HG03460 (cell line): ENCODE measurements at regions not wholly inside any gene's neighbourhood (a gene's known extent, or its start where the extent isn't known, plus 50 kb on each side); places are given as distances from the start of the nearest gene placed in this dataset.

Source experiments
- ATAC-seq: cut with Tn5 transposase; IDR thresholded peaks from one replicate; pipeline ENCODE4 v1.9.1; 2021; ENCODE audit not compliant: unreplicated experiment

DNA sequence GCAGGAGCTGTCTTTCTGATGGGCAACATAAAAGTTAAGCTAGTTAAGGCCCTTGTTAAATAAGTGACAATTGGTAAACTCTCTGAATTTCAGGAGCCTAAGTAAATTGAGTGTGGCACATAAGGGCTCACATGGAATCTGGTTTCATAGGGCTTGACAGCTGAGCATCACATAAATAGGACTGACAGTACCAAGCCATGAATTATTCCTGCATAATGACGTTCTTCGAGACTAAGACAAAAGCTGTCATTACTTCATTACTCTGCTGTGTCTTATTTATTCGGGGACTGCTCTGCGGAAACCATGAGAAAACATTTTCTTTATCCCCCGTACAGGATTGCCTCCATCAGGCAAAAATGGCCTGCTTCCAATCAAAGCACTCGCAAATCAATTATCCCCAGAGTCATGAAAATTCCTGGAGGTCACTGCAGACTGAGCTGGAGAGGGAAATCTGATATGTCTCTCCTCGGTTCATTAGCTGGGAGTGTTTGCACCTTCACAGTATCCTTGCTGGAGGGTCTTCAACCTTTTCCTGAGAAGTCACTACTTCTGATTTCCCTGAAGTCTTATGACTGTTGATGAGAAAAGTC, 311.4 kb downstream of the CDH26 start:
- ATAC-seq: no peak

DNA sequence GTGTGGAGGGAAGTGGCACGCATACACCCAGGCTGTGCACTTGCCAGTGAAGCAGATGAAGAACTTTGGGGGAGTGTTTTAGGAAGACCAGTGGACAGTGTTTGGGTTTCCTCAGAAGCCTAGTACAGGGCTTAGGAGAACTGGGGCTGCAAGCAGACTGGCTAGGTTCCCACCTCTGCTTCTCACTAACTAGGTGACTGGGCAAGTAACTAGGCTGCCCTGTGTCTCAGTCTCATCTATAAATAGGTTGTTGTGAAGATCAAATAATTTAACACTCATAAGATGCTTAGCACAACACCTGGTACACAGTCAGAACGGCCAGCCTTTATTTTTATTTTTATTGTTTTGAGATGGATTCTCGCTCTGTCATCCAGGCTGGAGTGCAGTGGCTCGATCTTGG, 312.1 kb downstream of the CDH26 start:
- no peak for ATAC-seq

DNA sequence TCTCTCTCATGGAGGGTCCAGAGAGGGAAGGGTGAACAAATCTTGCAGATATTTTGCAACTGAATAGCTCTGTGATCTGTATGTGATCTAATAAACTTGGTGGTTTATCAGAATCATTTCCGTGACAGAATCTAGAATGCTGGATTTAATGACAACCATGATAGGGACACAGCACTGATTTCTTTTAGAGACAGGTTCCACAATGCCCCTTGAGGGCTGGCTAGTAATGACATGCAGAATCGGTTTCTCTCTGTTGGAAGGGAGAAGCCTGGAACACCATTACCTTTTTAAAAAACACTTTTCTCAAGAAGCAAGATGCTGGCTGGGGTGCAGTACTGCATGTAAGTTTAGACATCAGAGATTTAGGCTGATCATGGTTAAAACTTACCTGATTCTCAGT, 313.4 kb downstream of the CDH26 start:
- no peak for ATAC-seq

DNA sequence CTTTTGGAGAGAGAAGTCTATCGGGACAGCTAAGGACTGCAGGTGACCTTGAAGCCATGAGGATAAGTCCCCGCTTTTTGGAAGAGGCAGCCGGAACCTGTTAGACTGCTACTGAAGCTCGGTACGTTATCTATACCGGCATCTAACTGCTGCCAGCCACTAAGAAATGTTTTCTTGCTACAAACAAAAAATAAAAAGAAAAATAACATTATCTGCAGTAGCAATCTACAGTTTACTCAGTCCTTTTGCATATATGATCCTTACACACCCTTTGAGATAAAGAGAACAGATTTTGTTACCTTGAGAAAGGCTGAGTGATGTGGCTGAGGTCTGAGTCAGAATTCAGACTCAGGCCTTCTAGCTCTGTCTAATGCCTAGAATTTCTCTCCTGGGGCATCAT, 314.6 kb downstream of the CDH26 start:
- ATAC-seq: no peak

DNA sequence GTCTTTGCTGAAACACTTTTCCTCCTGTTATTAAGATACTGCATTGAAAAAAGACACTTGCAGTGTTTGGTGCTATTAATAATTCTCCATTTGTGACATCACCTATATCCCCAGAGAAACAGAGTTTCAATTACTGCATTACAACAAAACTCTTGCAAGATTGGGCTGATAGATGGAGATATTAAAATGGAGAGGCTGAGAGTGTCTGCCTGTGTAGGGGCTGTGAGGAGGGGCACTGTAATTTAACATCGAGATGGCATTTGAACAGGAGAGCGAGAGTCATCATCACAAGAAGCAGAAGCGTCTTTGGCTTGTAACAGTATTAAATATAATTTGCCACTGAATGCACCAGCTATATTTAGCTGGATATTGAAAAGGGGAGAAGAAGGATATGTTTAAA, 316.5 kb downstream of the CDH26 start:
- ATAC-seq: no peak

DNA sequence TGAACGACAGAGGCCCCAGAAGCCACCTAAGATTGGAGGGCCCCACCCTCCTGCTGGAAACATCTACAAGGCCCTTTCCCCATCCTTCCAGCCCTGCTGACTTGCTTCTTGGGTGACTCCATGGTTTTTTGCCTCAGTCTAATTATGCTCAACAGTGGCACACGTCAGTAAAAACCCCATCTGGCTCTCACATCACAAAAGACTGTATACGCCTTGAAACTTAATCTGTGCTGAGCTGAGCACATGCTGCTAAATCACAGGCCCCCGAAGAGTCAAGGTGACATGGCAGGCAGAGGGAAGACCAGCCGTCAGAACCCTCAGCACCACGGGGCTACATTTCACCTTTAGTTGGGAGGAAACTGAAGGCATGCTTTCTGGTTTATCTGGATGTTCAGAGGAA, 323.1 kb downstream of the CDH26 start:
- no peak for ATAC-seq

DNA sequence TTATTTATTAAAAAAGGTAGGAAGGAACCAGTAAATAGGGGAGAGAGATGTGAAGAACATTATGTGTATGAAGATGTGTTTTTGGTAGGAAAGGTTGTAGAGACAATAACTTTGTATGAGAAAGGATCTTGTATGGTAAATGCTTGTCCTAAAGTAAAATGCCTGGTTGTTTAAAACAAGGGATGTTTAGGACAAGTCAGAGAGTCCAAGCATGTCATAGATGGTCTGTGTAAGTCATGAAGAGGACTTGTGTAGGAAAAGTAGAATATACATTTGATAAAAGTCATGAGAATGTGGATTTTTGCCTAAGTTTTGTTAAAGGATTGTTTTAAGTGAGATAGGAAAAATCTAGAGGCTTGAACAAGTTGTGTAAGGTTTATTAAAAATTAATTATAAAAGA, 325.1 kb downstream of the CDH26 start:
- ATAC-seq: no peak

DNA sequence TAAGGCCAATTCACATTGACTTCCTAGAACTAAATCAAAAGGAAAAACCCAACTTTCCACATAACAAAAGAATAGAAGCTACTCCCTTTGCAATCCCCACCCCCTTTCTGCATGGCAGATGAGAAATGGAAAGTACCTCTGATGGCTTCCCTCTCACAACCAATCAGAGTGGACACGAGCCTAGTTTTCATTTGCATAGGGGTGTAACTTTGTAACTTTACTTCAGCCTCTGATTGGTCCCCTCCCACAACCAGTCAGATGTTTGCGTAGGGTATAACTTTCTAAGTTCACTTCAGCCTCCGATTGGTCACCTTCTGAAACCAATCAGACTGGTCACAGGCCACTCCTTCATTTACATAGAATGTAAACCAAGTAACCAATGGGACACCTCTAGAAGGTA, 328.5 kb downstream of the CDH26 start:
- ATAC-seq: no peak

DNA sequence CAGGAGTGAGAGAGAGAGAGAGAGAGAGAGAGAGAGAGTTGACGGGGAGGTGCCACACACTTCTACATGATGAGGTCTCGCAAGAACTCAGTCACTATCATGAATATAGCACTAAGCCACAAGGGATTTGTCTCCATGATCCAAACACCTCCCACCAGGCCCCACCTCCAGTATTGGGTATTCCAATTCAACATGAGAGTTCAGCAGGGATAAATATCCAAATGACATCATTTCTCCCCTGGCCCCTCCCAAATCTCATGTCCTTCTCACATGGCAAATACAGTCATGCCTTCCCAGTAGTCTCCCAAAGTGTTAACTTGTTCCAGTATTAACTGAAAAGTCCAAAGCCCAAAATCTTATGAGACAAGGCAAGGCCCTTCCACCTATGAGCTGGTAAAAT, 330.7 kb downstream of the CDH26 start:
- no peak for ATAC-seq

DNA sequence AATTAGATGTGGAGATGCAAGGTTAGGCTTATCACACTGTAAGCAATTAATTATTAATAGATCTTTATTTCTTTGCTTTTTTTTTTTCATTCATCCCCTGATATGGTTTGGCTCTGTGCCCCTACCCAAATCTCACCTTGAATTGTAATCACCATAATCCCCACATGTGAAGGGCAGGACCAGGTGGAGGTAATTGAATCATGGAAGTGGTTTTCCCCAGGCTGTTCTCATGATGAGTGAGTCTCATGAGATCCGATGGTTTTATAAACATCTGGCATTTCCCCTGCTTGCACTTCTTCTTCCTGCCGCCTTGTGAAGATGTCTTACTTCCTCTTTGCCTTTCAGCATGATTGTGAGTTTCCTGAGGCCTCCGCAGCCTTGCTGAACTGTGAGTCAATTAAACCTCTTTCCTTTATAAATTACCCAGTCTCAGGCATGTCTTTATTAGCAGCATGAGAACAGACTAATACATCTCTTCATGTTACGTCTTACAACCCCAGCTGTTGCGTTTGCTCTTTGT, 333.8 kb downstream of the CDH26 start:
- no peak for ATAC-seq

DNA sequence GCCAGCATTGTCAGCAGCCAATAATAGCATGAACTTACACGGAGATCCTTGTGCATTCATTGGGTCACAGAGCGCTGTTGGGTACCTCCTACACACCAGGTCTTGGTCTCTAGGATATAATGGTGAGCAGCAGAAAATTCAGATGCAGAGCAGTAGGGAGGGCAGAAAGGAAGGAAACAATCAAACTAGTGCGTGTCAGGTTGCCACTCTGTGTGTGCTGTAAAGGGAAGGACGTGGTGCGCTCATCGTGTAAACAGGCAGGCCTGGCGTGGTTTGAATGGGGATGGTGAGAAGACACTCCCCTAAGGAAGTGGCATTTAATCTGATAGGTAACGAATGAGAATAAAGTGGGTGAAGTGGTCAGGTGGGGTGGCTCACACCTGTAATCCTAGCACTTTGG, 336.4 kb downstream of the CDH26 start:
- ATAC-seq: no peak

DNA sequence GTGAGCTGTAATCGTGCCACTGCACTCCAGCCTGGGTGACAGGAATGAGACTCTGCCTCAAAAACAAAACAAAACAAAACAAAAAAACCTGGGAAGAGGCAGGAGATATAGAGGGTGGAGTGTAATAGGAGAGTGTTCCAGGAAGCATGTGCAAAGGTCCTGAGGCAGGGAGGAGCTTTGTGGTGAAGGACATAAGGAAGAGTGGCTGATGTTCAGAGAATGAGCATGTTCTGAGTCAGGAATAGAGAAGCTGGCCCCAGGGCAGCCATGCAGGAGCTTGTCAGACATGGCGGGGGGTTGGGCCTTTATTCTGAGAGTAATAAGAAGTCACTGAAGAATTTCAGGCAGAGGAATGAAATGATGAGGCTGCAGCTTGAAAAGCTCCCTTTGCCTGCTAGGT, 337.0 kb downstream of the CDH26 start:
- no peak for ATAC-seq

DNA sequence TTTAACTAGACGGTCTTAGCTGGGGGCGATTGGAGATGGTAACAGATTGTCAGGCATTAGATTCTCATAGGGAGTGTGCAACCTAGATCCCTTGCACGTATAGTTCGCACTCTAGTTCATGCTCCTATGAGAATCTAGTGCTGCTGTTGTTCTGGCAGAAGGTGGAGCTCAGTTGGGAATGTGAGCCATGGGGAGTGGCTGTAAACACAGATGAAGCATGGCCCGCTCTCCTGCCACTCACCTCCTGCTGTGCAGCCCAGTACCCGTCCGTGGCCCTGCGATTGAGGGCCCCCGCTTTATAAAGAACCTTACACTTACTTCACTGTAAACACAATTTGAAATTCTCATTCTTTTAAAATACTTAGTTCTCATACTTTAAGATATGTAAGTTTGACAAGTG, 339.4 kb downstream of the CDH26 start:
- no peak for ATAC-seq

DNA sequence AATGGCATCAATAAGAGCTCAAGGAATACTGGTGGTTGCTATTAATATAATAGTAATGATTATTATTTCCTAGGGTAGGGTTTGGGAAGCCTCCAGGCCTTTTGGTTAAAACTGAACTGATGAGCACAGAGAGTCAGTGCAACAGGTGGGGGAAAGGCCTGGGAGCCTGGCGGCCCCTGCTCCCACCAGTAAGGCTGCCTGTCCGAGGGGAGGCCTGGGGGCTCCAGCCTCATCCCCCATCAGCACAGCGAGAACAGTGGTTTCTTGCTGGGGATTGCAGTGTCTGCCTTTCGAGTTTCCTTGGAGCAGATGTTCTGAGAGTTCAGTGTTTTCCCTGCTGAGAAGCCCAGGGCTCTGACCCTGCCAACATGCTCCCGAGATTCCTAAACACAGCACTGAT, 340.4 kb downstream of the CDH26 start:
- ATAC-seq: no peak

DNA sequence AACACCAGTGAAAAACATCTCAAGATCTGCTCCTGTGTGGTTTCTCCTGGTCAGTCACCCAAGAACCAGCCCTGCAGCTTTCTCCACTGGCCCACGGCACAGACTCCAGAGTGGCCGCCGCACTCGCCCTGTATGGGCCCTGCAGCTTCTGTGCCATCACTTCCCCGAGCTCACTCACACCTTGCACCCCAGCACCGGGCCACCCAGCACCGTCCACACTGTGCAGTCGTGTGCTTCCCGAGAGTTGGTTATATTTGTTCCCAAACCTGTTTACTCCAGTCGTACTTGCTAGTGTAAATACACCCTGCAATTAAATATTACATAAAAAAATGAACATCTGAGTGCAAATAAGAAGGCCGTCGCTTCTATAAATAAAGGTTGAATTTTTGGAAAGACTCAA, 341.7 kb downstream of the CDH26 start:
- ATAC-seq: no peak

DNA sequence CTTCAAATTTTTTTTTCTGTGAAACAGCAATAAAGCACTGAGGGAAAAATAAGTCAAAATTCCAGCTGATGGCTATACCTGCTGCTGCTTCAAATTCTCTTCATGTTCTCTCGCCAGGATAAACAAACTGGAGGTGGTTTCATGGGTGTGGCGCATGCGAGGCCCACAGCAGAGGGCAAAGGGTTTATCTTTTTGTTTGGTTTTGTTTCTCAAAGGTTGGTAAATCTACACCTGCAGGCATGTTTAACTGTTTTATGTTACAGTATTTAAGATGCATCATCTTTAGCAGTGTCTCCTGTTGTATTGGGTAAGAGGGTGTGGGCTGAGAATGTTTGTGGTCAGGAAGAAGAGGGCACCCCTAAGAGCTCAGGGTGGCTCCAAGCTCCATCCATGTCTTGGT, 342.2 kb downstream of the CDH26 start:
- no peak for ATAC-seq

DNA sequence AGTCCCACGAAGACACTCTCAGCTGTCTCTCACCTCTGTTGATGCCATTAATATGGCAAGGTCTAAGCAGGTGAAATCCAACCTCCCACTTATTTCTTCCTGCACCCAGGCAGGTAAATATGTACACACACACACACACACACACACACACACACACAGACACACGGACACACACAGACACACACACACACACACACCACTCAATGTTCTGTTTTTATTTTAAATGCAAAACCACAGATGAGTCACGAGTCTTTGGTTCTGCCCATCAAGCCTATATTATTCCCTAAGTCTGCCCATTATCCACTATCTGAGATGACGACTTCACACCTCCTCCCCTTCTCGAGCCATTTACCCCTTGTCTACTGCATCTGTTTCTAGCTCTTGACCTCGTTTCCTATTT, 344.7 kb downstream of the CDH26 start:
- no peak for ATAC-seq

DNA sequence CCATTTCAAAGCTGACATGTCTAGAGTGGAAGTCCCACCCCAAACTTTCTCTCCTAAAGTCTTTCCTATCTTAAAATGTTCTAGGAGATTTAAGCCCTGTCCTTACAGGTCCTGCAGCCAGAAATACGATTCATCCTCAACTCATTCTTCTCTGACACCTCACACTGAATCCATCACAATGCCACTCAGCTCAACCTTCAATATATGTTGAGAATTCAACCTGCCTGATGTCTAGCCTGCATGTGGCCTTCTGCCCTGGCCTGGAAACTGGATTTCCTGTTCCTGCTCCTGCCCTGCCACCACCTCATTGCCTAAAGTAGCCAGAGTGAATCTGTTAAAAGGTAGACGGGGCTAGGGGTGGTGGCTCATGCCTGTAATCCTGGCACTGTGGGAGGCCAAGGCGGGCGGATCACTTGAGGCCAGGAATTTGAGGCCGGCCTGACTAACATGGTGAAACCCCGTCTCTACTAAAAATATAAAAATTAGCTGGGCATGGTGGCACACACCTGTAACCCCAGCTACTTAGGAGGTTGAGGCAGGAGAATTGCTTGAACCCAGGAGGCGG, 345.9 kb downstream of the CDH26 start:
- ATAC-seq: no peak

DNA sequence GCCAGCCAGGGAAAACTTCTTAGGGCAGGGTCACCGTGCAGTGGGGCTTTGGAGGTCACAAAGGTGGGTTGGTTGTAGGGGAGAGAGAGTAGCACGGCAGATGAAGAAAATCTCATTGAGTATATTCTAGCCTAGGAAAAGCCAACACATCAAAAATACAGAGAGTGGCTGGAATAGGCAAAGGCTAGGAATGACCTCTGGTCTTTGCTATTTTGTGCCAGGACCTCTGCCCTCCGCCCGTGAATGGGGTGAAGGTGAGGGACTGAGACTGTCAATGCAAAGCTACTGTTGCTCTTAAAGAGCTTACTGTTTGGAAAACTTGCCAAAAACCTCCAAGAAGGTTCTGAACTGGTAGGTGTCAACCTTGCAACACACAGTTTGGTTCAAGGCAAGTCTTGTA, 346.7 kb downstream of the CDH26 start:
- no peak for ATAC-seq

DNA sequence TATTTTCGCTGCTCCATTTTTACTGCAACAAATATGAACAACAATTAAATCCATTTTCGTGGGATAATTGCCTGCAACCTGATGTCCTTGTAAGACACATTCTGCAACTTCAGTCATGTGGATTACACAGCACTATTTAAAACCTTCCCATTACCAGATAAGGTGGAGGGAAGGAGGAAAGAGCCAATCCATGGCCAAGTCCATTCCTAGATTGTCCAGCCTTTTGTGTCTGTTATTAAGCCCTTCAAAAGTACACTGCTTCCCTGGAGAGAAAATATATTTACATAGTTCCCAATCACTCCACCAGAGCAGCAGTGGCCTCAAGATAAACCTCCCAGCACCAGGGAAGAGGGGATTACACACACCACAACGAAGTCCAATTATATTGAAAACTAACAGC, 347.9 kb downstream of the CDH26 start:
- no peak for ATAC-seq

DNA sequence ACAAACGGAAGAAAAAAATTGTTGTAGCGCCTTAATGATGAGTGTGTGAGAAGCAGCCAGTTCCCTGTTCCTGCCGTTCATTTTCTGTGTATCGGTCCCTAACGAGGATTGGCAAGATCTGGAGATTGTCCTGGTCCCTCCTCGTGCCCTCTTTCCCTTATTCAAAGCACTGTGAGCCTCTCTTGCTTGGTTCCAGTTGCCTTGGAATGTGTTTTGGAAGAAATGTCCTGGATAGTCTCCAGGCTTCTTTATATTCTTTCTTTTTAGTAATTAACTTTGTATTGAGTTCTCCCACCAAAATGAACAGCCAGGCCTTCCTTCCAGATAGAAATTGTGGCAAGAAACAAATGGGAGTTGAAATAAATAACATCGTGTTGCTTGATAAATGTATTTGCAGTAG, 348.3 kb downstream of the CDH26 start:
- ATAC-seq: no peak

DNA sequence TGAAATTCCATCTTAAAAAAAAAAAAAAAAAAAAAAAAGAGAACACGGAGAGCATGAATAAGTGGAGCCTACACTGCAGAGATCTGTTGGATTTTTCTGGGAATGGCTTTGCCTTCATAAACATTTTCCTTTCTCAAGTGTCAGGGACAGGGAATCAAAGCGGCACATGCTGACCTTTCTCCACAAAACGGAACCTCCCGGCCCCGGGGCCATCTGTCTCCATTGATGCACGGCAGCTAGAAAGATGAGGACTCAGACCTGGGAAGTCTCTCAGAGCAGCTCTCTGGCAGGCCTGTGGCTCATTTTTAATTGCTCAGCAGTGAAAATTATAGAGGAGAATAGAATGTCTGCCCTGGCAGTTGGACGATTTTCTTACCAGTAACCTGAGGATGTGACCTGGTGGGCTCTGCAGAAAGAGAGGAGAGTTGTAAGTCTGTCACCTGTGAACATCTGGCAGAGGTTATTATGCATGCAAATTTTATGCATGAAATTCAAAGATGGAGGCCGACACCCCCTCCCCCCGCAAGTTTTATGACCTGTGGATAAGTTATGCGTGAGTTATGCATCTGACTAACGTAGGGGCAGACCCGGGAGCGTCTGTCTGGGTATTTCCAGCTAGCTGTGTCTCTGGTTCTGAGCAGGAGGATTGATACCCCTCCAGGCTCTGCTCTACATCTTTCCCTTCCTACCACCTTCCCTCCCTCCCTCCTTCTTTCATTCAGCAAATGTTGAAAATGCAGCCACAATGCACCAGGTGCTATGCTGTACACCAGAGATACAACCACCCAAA, 352.5 kb downstream of the CDH26 start:
- no peak for ATAC-seq

DNA sequence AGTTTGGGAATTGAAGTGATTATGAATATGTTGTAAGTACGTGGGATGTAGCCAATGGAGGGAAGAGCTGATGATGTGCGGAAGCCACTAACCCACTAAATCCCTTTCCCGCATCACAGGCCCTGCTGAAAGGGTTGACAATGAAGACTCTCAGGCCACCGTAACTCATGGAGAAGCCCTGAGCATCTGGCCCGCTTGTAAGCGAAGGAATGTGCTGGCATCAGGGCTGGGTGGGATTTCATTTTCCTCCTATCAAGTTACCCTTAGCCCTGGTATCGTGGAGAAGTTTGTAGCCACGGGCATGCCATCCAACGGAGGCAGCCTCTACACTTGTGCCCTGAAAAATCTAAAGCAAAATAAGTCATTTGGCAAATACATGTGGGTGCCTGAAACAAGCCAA, 355.0 kb downstream of the CDH26 start:
- ATAC-seq: no peak
